HEK293 (cell line): ENCODE measurements at regions not wholly inside any gene's neighbourhood (a gene's known extent, or its start where the extent isn't known, plus 50 kb on each side); places are given as distances from the start of the nearest gene placed in this dataset.

ENCODE experiments used
- CTCF ChIA-PET: fragments of 350-600 bp; formaldehyde crosslinking; extraction: SDS; loops from one replicate; lab custom pipeline; 2021; ENCODE audit warnings: antibody characterized with exemption; lab: Yijun Ruan, JAX
- POLR2A ChIA-PET: fragments of 300-600 bp; formaldehyde crosslinking; extraction: SDS; loops from one replicate; lab custom pipeline; 2020; ENCODE audit warnings: antibody characterized with exemption, inconsistent platforms; lab: Yijun Ruan, JAX
- H3K27ac ChIP-seq: fragments of 200-500 bp; sonication (Bioruptor generic); 2 replicates; pipeline ENCODE4 v1.5.1; 2014; ENCODE audit warnings: low read depth, low read length, control low read depth, inconsistent platforms; ENCODE audit errors: extremely low read depth
- H3K36me3 ChIP-seq, 2 experiments: fragments of 200-500 bp in 1 of 2; sonication (Bioruptor generic) in 1 of 2; 1 replicate in 1 of 2; 2 replicates in 1 of 2; pipeline ENCODE4 v1.5.1; 2014 to 2017; ENCODE audit warnings: inconsistent platforms in 2 of 2, low read length in 2 of 2; ENCODE audit not compliant: control insufficient read depth in 2 of 2, insufficient read depth in 1 of 2
- H3K4me1 ChIP-seq: fragments of 200-500 bp; sonication (Bioruptor generic); 2 replicates; pipeline ENCODE4 v1.5.1; 2014; ENCODE audit warnings: mild to moderate bottlenecking, low read length, inconsistent platforms; ENCODE audit not compliant: control insufficient read depth, insufficient read depth
- H3K4me3 ChIP-seq: 2 replicates; pipeline ENCODE4 v1.5.1; 2011; ENCODE audit warnings: low read depth, mild to moderate bottlenecking, control low read depth, low read length, moderate library complexity
- H3K9me3 ChIP-seq: fragments of 200-500 bp; sonication (Bioruptor generic); 2 replicates; pipeline ENCODE4 v1.5.1; 2014; ENCODE audit warnings: low read depth, low read length, inconsistent platforms; ENCODE audit not compliant: control insufficient read depth, insufficient read depth
- BCL6B ChIP-seq: fragments of 450-650 bp; formaldehyde crosslinking; IDR thresholded peaks from 2 replicates; pipeline ENCODE4 v1.5.1; 2017; ENCODE audit warnings: missing biosample characterization, missing genetic modification characterization
- EGR2 ChIP-seq: fragments of 450-650 bp; formaldehyde crosslinking; IDR thresholded peaks from 2 replicates; pipeline ENCODE4 v1.5.1; 2016; ENCODE audit warnings: low read depth, missing biosample characterization, missing genetic modification characterization
- GLI4 ChIP-seq: fragments of 450-650 bp; formaldehyde crosslinking; IDR thresholded peaks from 2 replicates; pipeline ENCODE4 v1.5.1; 2016; ENCODE audit warnings: missing biosample characterization, missing genetic modification characterization
- HOXA7 ChIP-seq: sonication (generic); formaldehyde crosslinking; IDR thresholded peaks from 2 replicates; pipeline ENCODE4 v1.8.1; 2022; ENCODE audit warnings: missing genetic modification reagents, borderline replicate concordance
- HOXC10 ChIP-seq: sonication (generic); formaldehyde crosslinking; IDR thresholded peaks from 2 replicates; pipeline ENCODE4 v1.8.1; 2023; ENCODE audit warnings: mild to moderate bottlenecking, missing genetic modification reagents
- INSM2 ChIP-seq: fragments of 450-650 bp; formaldehyde crosslinking; IDR thresholded peaks from 2 replicates; pipeline ENCODE4 v1.5.1; 2016; ENCODE audit warnings: missing biosample characterization, missing genetic modification characterization
- KLF1 ChIP-seq: fragments of 450-650 bp; formaldehyde crosslinking; IDR thresholded peaks from 2 replicates; pipeline ENCODE4 v1.5.1; 2016; ENCODE audit warnings: missing biosample characterization, missing genetic modification characterization
- MYNN ChIP-seq: fragments of 450-650 bp; formaldehyde crosslinking; IDR thresholded peaks from 2 replicates; pipeline ENCODE4 v1.5.1; 2016; ENCODE audit warnings: missing biosample characterization, missing genetic modification characterization, borderline replicate concordance
- PRDM6 ChIP-seq: fragments of 450-650 bp; formaldehyde crosslinking; IDR thresholded peaks from 2 replicates; pipeline ENCODE4 v1.5.1; 2017; ENCODE audit warnings: missing biosample characterization, missing genetic modification characterization
- TCF7L2 ChIP-seq: IDR thresholded peaks from 2 replicates; pipeline ENCODE4 v1.6.1; 2011; ENCODE audit warnings: low read depth, mild to moderate bottlenecking, inconsistent platforms, low read length, moderate library complexity, borderline replicate concordance
- ZBTB21 ChIP-seq: fragments of 450-650 bp; formaldehyde crosslinking; IDR thresholded peaks from 2 replicates; pipeline ENCODE4 v1.5.1; 2017; ENCODE audit warnings: missing biosample characterization, missing genetic modification characterization
- ZBTB8A ChIP-seq: fragments of 450-650 bp; formaldehyde crosslinking; IDR thresholded peaks from 2 replicates; pipeline ENCODE4 v1.5.1; 2016; ENCODE audit warnings: missing biosample characterization, missing genetic modification characterization
- ZFHX2 ChIP-seq: fragments of 450-650 bp; formaldehyde crosslinking; conservative IDR thresholded peaks from 2 replicates; pipeline ENCODE4 v1.5.1; 2016; ENCODE audit warnings: missing biosample characterization, missing genetic modification characterization
- ZNF148 ChIP-seq: fragments of 450-650 bp; formaldehyde crosslinking; IDR thresholded peaks from 2 replicates; pipeline ENCODE4 v1.5.0; 2017; ENCODE audit warnings: missing biosample characterization, missing genetic modification characterization, borderline replicate concordance
- ZNF16 ChIP-seq: fragments of 450-650 bp; formaldehyde crosslinking; IDR thresholded peaks from 2 replicates; pipeline ENCODE4 v1.5.1; 2016; ENCODE audit warnings: low read depth, missing biosample characterization, missing genetic modification characterization
- ZNF19 ChIP-seq: fragments of 450-650 bp; formaldehyde crosslinking; IDR thresholded peaks from 2 replicates; pipeline ENCODE4; 2016; ENCODE audit warnings: missing biosample characterization, missing genetic modification characterization, low read depth
- ZNF239 ChIP-seq: fragments of 450-650 bp; formaldehyde crosslinking; IDR thresholded peaks from 2 replicates; pipeline ENCODE4 v1.5.1; 2016; ENCODE audit warnings: missing biosample characterization, missing genetic modification characterization
- ZNF324 ChIP-seq: fragments of 450-650 bp; formaldehyde crosslinking; IDR thresholded peaks from 2 replicates; pipeline ENCODE4 v1.5.1; 2016; ENCODE audit warnings: missing biosample characterization, missing genetic modification characterization
- ZNF366 ChIP-seq: fragments of 450-650 bp; formaldehyde crosslinking; conservative IDR thresholded peaks from 2 replicates; pipeline ENCODE4 v1.5.1; 2016; ENCODE audit warnings: missing biosample characterization, missing genetic modification characterization
- ZNF394 ChIP-seq: fragments of 450-650 bp; formaldehyde crosslinking; IDR thresholded peaks from 2 replicates; pipeline ENCODE4 v1.5.1; 2016; ENCODE audit warnings: missing biosample characterization, missing genetic modification characterization, mild to moderate bottlenecking, moderate library complexity, borderline replicate concordance
- ZNF521 ChIP-seq: fragments of 450-650 bp; formaldehyde crosslinking; IDR thresholded peaks from 2 replicates; pipeline ENCODE4 v1.5.1; 2017; ENCODE audit warnings: missing biosample characterization, mild to moderate bottlenecking, missing genetic modification characterization
- ZNF621 ChIP-seq: fragments of 450-650 bp; formaldehyde crosslinking; IDR thresholded peaks from 2 replicates; pipeline ENCODE4 v1.5.1; 2017; ENCODE audit warnings: missing biosample characterization, missing genetic modification characterization
- ZNF623 ChIP-seq: fragments of 450-650 bp; formaldehyde crosslinking; IDR thresholded peaks from 2 replicates; pipeline ENCODE4 v1.5.1; 2016; ENCODE audit warnings: missing biosample characterization, missing genetic modification characterization
- ZNF639 ChIP-seq: fragments of 450-650 bp; formaldehyde crosslinking; IDR thresholded peaks from 2 replicates; pipeline ENCODE4 v1.5.1; 2016; ENCODE audit warnings: missing biosample characterization, missing genetic modification characterization
- ZSCAN30 ChIP-seq: fragments of 450-650 bp; IDR thresholded peaks from 2 replicates; pipeline ENCODE4 v1.5.1; 2018; ENCODE audit warnings: missing biosample characterization, mild to moderate bottlenecking, missing genetic modification characterization, moderate library complexity

- no peak for TF ChIP-seq TCF7L2
- no peak for TF ChIP-seq ZBTB21 (tag by site-specific recombination)
These were observed 543.1 kb downstream of the HTR7 start (continued) for GRCh38 chr10:90314718-90315117.

- H3K4me1 ChIP-seq = peaks cover 12% of the 10 kb centered on the region
- ChIA-PET POLR2A (no interaction called here), CTCF (no interaction called here)
- no peak for TF ChIP-seq ZNF366 (tag by site-specific recombination)
- peak; percentile 34; the same call in 1 of the 2 replicates for TF ChIP-seq ZFHX2
- no peak for TF ChIP-seq ZSCAN30 (tag by site-specific recombination)
- TF ChIP-seq ZNF324 (tag by site-specific recombination) = no peak
- TF ChIP-seq ZNF639 = no peak
- TF ChIP-seq EGR2 (tag by site-specific recombination) = 0 out of 2 replicates have a peak, but pooled peaks have one; percentile 53
- TF ChIP-seq ZNF521 = no peak
- no peak for TF ChIP-seq KLF1
- H3K4me3 ChIP-seq = no peak overlapping the region
- no peaks in the 10 kb centered on the region for H3K9me3 ChIP-seq
- H3K27ac ChIP-seq = no peak overlapping the region
- no peaks in the 10 kb centered on the region for H3K36me3 ChIP-seq
These were observed 540.7 kb downstream of the HTR7 start for GRCh38 chr10:90317172-90317571.

GRCh38 chr10:90318659-90319058, 539.2 kb downstream of the HTR7 start:
- ChIA-PET CTCF (interaction anchor here (0.5 to 0.6 kb wide), 2 partner anchors 15 to 1175 kb away, joined by 3 read pairs; no protein-coding TSS in a partner anchor), POLR2A (no interaction called here)
- Histone ChIP-seq H3K4me1 (peaks cover 10% of the 10 kb centered on the region), H3K36me3 (no peaks in the 10 kb centered on the region), H3K27ac (no peak overlapping the region), H3K4me3 (no peak overlapping the region), H3K9me3 (no peaks in the 10 kb centered on the region)
- TF ChIP-seq ZBTB8A (tag by site-specific recombination) (no peak), PRDM6 (tag by site-specific recombination) (no peak), ZSCAN30 (tag by site-specific recombination) (no peak), INSM2 (no peak), MYNN (tag by site-specific recombination) (no peak), HOXC10 (CRISPR knock-in tag) (no peak), GLI4 (tag by site-specific recombination) (no peak), ZNF623 (tag by site-specific recombination) (no peak), BCL6B (no peak), ZNF239 (tag by site-specific recombination) (no peak), ZNF16 (tag by site-specific recombination) (no peak), ZNF148 (tag by site-specific recombination) (no peak), ZNF19 (tag by site-specific recombination) (no peak), HOXA7 (CRISPR knock-in tag) (no peak), ZNF621 (tag by site-specific recombination) (no peak), ZNF394 (tag by site-specific recombination) (no peak)
